HG03095 (cell line): ENCODE measurements at regions not wholly inside any gene's neighbourhood (a gene's known extent, or its start where the extent isn't known, plus 50 kb on each side); places are given as distances from the start of the nearest gene placed in this dataset.
"Not testable (repeated sequence)": the region's sequence is repeated elsewhere in the genome, so short reads cannot be mapped to it uniquely, and the experiment has no call there.

Experiments used
- ATAC-seq: cut with Tn5 transposase; IDR thresholded peaks from one replicate; pipeline ENCODE4 v1.9.1; 2021; ENCODE audit warnings: moderate library complexity; ENCODE audit not compliant: unreplicated experiment

DNA sequence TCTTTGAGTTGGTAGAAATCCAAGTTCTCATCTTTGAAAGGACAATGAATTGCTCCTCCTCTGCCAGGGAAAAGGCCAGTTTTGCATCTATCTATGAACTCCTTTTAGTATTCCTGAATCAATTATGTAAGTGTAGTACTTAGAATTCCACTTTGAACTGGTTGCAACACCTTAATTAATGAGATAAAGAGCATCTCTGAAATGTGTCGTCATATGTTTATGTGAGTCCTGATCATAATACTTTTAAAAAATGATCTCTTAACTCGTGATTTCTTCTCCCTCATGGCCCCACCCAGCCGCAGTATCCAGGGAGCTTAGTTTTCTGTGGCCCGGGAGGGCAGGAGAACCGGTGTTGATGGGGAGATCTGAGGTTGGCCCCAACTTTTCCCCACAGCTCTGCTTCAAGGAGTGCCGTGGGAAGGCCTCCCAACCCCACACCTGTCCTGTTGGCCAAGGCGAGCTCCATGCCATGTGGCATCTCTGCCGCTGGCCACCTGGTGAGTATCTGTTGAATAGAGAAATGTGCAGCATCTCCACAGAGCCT is 203.5 kb downstream of the TMEM121 start:
- ATAC-seq: not testable (repeated sequence)

DNA sequence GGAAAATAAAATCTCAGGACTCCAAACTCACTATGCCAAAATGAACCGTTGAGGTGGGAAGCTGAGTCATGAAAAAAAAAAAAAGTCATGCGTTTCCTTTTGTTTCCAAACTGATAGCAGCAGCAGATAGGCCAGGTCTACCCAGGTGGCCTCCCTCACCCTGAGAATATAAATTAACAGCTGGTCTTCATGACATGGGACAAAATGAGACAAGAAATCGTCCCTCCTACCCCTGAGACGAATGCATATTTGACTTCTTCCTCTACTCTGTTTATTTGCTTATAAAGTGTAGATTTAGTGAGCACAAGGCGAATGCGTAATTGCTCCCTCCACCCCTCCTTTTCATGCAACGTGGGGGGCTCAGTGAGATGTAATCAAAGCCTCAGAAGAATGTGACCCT is 204.3 kb downstream of the TMEM121 start:
- not testable (repeated sequence) for ATAC-seq

DNA sequence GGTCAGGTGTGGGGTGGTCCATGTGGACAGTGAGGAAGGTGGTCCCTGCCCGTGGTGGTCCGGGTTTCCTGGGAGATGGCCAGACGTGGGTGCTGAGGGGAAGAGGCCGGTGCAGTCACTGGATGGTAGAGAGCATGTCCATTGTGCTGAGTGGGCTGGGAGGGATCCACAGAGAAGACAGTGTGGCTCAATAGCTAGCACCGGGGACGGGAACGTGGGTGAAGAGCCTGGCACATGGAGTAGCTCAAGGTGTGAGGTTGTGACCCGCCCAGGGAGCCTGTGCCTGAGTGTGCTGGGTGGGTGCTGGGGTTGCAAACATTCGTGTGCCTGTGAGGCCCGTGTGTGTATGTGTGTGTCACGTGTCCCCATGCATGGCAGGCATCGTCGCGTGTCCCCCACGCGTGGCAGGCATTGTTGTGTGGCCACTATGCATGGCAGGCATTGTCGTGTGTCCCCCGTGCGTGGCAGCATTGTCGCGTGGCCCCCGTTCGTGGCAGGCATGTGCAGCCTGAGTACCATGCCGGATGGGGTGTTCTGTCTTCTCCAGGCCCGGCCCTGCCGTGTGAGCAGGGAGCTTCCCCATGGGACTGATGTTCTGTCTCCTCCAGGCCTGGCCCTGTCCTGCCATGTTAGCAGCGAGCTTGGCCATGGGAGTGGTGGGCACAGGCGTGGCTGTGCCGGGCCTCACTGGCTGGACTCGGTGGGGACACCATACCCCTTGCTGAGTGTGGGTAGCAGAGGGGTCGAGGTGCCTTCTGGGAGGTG is 205.0 kb downstream of the TMEM121 start:
- not testable (repeated sequence) for ATAC-seq

DNA sequence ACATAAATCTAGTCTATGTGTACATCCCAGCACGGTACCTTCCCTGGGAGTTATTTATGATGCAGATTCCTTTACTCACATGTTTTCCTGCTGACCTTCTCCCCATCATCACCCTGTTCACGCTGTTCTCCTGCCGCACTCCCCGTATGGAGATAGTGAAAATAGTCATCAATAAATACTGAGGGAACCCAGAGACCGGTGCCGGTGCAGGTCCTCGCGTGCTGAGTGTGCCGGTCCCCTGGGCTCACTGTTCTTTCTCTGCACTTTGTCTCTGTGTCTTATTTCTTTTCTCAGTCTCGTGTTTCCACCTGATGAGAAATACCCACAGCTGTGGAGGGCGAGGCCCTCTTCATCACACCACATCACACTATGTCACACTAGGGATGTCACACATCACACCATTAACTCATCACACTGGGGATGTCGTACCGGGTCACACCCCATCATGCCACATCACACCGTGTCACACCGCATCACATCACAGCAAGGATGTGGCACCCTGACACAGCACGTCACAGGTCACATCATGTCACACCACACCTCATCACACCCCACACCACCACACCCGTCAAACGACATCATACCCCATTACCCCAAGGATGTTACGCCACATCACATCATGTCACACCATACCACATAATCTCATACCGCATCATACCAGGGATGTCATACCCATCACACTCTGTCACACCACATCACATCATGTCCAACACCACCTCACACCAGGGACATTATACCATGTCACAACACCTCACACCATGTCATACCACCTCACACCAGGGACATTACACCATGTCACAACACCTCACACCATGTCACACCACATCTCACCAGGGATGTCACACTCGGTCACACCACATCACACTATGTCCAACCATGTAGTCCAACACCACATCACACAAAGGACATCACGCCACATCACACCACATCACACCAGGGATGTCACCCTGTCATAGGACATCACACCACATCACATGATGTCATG is 207.0 kb downstream of the TMEM121 start:
- no peak for ATAC-seq

DNA sequence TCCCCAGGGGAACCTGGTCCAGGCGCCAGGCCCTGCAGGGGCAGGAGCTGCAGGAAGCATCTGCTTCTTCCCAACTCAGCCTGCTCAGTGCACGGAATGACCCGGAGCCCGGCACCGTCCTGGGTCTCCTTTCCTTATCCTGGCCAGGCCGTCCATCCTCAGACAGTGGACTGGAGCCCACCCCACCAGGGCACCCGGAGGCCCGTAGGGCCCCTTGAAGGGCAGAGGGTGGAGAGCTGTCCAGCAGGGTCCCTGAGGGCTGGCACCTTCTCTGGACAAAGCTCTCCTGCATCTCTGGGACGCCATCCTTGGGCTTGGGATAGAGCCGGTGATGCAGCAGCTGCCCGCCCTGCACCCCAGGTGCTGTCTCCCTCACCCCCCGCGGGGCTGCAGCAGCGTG is 207.9 kb downstream of the TMEM121 start:
- not testable (repeated sequence) for ATAC-seq

DNA sequence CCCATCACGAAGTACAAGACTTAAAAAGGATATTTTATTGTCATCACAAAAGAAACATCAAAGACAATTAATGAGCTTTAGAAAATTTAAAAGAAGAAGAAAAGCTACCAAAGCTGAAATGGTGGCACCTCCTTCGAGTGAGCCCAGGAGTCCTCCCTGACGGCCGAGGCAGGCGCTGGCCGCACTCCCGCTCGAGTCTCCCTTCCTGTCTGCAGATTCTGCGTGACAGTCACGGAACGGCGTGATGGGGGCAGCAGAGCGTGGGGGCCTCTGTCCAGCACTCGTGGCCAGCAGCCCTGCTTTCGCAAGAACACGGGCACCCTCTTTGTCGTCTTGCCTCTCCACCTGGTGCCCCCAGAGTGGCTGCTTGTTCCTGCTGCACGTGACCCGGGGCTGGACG is 209.9 kb downstream of the TMEM121 start:
- ATAC-seq: not testable (repeated sequence)

DNA sequence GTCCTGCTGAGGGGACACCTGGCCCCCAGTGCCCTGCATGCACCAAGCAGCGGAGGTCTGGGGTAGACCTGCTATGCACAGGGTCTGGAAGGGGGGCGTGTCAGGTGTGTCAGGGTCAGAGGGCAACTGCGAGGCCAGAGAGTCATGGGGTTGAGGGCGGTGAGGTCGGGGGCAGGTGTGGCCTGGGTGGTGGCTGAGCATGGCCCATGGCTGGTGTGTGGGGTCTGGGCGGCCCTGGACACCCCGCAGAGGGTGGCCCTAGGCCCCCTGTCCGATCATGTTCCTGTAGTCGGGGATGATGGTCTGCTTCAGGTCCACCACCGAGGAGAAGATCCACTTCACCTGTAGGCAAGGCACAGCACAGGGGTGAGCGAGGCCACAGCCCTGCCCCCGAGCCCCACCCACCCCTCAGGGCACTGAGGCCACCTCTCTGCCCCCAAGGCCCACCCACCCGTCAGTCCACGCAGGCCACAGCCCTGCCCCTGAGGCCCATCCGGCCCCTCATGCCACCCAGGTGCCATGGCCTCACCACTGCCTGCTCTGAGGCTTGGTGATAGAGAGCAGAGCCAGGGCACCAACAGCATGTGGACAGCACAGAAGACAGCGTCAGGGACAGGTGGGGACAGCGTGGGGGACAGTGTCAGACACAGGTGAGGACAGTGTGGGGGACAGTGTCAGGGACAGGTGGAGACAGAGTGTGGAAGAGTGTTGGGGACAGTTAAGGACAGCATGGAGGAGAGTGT is 211.3 kb downstream of the TMEM121 start:
- ATAC-seq: no peak

DNA sequence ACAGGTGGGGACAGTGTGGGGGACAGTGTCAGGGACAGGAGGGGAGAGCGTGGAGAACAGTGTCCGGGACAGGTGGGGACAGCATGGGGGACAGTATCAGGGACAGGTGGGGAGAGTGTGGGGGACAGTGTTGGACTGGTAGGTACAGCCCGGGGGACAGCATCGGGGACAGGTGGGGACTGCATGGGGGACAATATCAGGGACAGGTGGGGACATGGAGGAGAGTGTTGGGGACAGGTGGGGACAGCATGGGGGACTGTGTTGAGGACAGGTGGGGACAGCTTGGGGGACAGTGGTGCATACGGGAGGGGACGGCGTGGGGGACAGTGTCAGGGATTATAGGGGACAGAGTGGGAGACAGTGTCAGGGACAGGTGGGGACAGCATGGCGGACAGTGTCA is 212.3 kb downstream of the TMEM121 start:
- ATAC-seq: no peak

DNA sequence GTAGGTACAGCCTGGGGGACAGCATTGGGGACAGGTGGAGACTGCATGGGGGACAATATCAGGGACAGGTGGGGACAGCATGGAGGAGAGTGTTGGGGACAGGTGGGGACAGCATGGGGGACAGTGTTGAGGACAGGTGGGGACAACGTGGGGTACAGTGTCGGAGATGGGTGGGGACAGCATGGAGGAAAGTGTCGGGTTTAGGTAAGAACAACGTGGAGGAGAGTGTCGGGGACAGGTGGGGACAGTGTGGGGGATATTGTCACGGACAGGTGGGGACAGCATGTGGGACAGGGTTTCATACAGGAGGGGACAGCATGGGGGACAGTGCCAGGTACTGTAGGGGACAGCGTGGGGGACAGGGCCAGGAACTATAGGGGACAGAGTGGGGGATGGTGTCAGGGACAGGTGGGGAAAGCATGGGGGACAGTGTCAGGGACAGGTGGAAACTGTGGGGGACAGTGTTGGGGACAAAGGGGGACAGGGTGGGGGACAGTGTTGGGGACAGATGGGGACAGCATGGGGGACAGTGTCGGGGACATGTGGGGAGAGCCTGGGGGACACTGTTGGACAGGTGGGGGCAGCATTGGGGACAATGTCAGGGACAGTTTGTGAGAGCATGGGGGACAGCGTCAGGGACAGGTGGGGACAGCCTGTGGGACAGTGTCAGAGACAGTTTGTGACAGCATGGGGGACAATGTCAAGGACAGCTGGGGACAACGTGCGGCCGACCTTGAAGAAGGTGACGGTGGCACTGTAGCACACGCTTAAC is 213.1 kb downstream of the TMEM121 start:
- no peak for ATAC-seq

DNA sequence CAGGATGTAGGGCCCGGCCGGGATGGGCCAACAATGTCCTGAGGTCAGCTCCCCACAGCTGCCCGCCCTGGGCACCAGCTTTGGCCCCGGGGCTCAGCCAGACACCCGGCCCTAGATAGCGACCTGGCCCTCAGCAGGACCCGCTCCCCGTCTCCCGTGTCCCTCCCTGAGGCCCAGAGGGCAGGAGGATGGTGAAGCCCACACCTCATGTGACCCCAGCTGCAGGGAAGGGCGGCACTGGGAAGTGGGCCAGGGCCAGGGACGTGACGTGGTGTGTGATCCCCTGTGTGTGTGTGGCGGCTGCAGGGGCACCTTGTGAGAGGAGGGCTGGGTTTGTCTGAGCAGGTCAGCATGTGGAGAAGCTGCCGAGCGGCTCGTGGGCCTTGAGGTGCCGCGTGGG is 213.9 kb downstream of the TMEM121 start:
- ATAC-seq: not testable (repeated sequence)

DNA sequence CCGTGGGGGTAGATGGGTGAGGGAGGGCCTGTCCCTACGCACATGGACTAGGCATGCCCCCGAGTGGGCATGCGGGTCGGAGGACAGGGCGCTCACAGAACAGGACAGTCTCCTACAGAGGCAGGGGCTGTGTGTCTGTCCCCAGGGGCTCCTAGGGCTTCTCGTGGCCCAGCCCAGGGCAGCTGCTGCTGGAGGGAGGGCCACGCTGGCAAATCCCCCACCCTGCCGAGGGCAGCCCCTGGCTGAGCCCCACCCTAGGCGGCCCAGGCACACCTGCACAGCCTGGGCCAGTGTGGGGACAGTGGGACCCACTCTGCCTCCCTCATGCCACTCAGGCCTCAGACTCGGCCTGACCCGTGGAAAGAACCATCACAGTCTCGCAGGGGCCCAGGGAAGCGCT is 214.6 kb downstream of the TMEM121 start:
- ATAC-seq: not testable (repeated sequence)

DNA sequence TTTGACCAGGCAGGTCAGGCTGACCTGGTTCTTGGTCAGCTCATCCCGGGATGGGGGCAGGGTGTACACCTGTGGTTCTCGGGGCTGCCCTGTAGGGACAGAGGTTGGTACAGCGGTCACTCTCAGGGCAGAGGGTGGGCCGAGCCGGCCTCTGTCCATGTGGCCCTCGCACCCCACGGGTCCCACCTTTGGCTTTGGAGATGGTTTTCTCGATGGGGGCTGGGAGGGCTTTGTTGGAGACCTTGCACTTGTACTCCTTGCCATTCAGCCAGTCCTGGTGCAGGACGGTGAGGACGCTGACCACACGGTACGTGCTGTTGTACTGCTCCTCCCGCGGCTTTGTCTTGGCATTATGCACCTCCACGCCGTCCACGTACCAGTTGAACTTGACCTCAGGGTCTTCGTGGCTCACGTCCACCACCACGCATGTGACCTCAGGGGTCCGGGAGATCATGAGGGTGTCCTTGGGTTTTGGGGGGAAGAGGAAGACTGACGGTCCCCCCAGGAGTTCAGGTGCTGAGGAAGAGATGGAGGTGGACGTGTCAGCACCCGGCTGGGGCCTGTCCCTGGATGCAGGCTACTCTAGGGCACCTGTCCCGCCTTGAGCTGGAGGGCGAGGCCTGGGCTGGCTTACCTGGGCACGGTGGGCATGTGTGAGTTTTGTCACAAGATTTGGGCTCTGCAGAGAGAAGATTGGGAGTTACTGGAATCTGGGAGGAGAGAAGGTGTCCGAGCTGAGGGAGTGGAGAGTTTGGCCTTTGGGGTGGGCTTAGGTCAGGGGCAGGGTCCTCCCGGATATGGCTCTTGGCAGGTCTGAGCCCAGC is 215.5 kb downstream of the TMEM121 start:
- not testable (repeated sequence) for ATAC-seq

DNA sequence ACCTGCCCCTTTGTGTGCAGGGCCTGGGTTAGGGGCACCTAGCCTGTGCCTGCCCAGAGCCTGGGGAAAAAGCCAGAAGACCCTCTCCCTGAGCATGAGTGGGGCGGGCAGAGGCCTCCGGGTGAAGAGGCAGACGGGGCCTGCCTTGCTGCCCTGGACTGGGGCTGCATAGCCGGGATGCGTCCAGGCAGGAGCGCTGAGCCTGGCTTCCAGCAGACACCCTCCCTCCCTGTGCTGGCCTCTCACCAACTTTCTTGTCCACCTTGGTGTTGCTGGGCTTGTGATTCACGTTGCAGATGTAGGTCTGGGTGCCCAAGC is 216.1 kb downstream of the TMEM121 start:
- no peak for ATAC-seq

DNA sequence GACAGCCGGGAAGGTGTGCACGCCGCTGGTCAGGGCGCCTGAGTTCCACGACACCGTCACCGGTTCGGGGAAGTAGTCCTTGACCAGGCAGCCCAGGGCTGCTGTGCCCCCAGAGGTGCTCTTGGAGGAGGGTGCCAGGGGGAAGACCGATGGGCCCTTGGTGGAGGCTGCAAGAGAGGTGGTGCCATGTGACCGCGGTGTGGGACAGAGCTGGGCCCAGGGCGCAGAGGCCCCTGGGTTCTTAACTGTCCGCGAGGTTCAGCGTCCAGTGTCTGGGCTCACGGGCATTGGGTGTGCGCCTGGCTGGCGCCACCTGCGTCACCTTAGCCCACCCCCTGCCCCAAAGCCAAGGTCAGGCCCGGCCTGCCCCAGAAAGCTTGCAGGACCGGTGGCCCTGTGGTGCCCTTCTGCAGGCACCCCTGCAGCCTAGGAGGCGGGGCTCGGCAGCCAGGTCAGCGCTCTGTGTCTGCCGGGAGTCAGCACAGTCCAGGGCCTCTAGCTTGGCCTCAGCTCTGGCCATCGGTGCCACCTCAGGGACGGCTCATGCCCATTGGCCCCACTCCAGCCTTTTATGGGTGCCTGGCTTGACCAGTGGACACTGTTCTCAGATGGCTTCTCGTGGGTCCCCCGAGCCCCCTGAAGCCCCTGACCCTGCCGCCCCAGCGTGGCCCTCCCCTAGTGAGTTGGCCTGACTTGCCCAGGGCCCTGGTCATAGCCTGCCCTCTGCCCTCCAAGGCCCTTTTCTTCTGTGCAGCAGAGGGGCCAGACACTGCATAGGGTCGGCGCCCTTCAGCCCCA is 216.7 kb downstream of the TMEM121 start:
- ATAC-seq: not testable (repeated sequence)

DNA sequence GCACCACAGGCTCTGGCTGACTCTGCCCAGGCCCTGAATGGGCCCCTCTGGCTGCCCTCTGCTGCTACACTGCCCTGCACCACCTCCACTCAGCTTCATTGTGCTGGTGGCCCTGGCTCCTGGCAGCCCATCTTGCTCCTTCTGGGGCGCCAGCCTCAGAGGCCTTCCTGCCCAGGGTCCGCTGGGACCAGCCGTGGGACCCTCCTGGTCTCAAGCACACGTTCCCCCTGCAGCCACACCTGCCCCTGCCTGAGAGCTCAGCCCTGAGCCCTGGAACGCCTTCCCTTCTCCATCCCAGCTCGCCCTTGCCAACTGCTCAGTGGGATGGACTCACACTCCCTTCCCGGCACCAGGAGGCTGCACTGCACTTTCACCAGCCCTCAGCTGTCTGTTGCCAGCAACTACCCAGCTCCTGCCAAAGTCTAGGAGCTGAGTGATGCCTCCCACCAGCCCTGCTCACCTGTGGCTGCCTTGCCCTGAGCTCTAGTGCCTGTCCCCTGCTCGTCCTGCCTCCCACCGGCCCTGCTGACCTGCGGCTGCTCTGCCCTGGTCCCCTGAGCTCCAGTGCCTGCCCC is 217.9 kb downstream of the TMEM121 start:
- ATAC-seq: not testable (repeated sequence)

DNA sequence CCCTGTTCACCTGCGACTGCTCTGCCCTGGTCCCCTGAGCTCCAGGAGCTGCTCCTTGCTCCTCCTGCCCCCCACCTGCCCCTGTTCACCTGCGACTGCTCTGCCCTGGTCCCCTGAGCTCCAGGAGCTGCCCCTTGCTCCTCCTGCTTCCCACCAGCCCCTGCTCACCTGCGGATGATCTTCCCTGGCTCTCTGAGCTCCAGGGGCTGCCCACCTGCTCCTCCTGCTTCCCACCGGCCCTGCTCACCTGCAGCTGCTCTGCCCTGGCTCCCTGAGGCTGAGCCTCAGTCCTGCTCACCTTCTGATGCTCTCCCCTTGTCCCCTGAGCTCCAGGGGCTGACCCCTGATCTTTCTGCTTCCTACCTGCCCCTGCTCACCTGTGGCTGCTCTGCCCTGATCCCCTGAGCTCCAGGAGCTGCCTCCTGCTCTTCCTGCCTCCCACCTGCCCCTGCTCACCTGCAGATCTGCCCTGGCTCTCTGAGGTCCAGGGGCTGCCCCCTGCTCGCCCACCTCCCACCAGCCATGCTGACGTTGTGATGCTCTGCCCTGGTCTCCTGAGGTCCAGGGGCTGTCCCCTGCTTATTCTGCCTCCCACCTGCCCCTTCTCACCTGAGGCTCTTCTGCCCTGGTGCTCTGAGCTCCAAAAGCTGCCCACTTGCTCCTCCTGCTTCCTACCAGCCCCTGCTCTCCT is 219.2 kb downstream of the TMEM121 start:
- ATAC-seq: no peak

DNA sequence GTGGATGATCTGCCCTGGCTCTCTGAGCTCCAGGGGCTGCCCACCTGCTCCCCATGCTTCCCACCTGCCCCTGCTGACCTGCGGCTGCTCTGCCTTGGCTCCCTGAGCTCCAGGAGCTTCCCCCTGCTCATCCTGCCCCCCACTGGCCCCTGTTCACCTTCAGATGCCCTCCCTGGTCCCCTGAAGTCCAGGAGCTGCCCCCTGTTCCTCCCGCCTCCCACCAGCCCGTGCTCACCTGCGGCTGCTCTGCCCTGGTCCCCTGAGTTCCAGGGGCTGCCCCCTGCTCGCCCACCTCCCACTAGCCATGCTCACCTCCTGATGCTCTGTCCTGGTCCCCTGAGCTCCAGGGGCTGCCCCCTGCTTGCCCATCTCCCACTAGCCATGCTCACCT is 219.7 kb downstream of the TMEM121 start:
- ATAC-seq: no peak
